HuH-7 (cell line): ENCODE measurements at regions not wholly inside any gene's neighbourhood (a gene's known extent, or its start where the extent isn't known, plus 50 kb on each side); places are given as distances from the start of the nearest gene placed in this dataset.

Experiments
- DNase-seq: peaks from one replicate; pipeline ENCODE4 v3.0.0; 2011; ENCODE audit warnings: low spot score

GRCh38 chr13:74966814-74967424, 515.0 kb downstream of the TBC1D4 start:
- no peak for DNase-seq

- no peak for DNase-seq
Observed at GRCh38 chr13:74966275-74966674, 515.7 kb downstream of the TBC1D4 start.

- no peak for DNase-seq
Observed at GRCh38 chr13:74945637-74946036, 536.3 kb downstream of the TBC1D4 start.

DNA sequence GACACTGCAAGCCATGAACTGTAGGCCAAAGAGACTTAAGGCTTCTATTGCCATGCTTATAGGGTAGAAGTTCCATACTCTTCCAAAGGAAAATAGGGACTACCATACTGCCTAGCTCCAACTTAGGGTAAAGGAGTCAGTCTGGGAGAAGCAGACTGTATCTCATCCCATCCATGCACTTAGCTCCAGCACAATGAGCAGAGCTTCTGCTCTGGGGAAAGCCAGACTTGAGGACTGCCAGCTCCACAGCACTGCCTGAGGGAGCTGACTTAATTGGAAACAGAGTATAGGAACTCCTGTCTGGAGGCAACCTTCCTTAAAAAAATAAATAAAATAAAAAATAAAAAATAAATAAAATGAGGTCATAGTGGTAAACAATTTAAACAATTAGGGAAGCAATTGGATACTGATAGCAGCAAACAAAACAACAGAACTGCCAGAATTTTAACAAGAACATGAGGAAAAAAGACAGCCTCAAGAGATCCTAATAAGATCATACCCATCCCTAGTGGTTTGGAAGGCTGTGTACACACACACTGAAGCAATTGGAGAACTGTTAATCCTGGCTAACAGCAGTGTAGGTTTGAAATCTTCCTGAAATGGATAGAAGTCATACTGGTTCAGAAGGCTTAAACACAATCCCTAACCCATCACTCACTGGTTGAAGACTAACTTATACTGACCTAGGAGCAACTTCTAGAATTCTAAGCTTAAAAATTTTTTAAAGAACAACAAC, 550.1 kb downstream of the TBC1D4 start:
- no peak for DNase-seq

GRCh38 chr13:74930402-74931165, 551.4 kb downstream of the TBC1D4 start:
- no peak for DNase-seq

DNA sequence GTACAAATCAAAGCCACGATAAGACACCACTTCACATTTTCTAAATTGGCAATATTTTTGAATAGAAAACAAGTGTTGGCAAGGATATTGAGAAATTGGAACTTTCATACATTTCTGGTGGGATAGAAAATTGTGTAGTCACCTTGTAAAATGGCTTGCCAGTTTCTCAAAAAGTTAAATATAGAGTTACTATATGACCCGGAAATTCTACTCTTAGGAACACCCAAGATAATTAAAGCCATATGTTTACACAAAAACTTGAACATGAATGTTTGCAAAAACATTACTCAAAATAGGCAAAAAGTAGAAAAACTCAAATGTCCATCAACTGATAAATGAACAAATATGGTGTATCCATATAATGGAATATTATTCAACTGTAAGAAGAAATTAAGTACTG, 552.5 kb downstream of the TBC1D4 start:
- no peak for DNase-seq

- no peak for DNase-seq
Observed at GRCh38 chr13:74927823-74928222, 554.1 kb downstream of the TBC1D4 start.

- DNase-seq: no peak
Observed at GRCh38 chr13:74922963-74923362, 559.0 kb downstream of the TBC1D4 start.

GRCh38 chr13:74921326-74921725, 560.6 kb downstream of the TBC1D4 start:
- no peak for DNase-seq

DNA sequence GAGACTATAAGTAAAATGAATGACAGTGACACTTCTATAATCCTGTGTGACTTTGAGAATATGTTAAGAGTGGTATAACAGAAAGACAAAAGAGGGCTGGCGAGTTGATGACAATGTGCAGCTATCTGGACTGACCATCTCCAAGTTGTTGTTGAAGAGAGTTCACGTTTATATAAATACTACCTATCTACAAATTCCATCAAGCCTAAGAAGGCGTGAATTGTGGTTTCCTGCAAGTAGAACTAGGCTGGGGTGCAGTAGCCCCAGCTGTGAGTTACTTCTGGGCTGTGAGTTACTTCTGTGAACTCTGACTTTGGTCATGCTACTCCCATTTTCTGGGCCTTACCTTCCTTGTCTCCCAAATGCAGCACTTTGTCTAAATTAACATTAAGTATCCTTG, 561.0 kb downstream of the TBC1D4 start:
- no peak for DNase-seq

DNA sequence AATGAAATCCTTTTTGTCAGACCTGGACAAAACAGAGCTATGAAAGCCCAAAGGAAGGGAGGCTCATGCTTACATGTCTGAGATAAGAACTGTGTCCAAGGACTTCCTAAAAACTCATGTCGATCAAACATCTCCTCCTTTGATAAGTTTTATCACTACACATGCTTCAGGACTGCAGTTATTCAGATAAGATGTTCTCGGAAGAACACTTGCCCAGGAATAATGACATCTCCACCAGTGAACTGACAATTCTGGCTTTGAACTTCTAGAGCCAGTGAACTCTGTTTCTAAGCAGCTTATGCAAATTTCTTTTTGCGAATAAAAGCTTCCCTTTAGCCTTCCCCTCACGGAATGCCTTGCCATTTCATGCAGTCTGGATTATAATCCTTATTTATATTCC, 561.6 kb downstream of the TBC1D4 start:
- no peak for DNase-seq

GRCh38 chr13:74919914-74920313, 562.1 kb downstream of the TBC1D4 start:
- no peak for DNase-seq

GRCh38 chr13:74912898-74913297, 569.1 kb downstream of the TBC1D4 start:
- no peak for DNase-seq

DNA sequence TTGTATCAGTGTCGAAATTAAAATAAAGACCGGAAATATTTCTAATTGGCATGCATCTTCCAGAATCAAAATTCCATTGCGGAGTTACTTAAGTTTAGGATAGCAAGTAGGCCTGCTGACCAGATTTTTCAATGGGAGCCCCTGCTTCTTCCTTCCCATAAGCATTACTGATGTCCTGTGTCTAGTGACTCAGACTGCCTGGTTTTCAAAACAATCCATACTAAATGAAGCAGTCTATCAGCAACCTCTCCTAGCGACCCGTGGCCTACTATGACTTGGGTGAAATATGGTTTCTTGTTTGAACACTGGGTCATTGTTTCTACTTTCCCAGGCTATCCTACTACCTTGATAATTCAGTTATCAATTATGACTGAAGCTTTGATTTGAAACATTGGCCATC, 571.6 kb downstream of the TBC1D4 start:
- no peak for DNase-seq

DNA sequence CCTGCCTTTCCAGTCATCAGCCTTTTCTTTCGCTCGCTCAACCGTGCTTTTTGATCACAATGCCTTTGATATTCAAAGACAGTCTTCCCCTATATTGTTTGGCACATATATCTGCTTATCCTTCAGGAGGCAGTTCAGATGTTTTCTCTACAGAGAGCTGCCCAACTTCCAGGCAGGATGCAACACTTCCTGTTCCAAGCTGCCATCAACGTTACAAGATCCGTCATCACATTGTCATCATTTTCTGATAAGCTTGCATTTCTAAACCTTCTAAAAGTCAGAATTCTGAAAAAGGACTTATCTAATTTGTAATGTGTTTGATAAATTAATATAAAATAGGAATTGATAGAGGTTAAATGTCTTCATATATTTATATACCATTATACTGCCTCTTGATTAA, 574.2 kb downstream of the TBC1D4 start:
- no peak for DNase-seq

- no peak for DNase-seq
Observed at GRCh38 chr13:74904556-74904955, 577.4 kb downstream of the TBC1D4 start.

DNA sequence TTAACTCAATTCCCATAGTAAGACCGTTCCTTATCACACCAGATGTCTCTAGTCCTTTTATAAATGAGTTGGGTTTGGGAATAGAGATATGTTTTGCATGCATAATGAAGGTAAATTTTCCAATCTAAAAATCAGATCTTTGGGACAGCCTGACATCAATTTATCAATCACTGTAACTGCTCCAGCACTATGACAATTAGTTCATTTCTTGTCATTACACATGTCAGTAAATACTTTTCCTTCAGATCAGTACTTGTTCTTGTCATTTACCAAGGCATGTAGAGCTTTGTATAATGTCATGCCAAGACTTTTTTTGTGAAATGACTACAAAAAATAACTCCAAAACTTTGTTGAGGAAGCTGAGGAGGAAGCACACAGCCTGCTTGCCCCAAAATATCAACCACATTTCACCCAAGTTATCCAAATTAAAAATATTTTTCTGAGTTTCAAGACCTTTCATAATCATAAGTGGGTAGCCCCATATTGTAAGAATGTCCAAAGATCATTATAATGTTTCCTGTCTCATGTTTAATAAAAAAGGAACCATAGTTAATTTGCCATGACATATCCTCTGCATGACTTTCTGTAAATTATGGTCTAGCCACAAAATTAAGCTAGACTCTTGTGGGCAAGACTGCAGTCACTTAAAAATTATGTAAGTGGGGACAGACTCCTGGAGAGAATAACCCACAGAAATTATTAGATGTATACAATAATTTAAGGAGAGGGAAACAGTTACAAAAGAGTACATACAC, 586.8 kb downstream of the TBC1D4 start:
- no peak for DNase-seq

DNA sequence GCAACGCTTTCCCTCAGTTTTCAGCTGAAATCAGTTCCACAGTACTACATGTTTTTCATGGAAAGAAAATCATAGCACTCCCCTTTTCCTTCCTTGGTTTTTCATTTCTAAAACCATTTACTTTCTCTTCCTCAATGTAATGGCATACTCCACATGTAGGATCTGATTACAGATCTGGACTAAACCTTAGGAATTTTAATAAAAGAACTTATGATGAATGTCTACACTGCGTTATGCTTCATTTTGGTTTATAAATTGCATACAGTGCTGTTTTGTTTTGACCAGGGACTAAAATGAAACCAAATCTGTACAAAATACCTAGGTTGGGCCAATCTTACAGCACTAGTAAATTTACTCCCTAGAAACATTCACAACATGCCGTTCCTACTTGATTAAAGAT, 589.9 kb downstream of the TBC1D4 start:
- no peak for DNase-seq

- DNase-seq: no peak
Observed at GRCh38 chr13:74891610-74892009, 590.4 kb downstream of the TBC1D4 start.

DNA sequence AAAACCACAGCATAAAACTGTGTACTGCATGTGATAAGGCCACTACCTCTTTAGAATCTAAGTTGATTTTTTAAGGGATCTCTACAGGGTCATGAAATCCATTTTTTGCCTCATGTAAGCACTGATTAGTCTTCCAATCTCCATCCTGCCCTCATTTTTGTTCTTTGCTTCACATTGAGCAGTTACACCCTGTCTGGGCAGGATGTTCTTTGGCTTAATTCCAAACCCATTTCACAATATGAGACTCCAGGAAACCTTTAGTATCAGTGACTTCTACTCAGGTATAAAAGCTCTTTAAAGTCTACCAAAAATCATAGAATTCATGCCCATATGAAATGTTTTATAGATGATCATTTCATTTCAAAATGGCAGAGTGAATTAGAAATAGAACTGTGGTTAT, 592.6 kb downstream of the TBC1D4 start:
- DNase-seq: no peak

DNA sequence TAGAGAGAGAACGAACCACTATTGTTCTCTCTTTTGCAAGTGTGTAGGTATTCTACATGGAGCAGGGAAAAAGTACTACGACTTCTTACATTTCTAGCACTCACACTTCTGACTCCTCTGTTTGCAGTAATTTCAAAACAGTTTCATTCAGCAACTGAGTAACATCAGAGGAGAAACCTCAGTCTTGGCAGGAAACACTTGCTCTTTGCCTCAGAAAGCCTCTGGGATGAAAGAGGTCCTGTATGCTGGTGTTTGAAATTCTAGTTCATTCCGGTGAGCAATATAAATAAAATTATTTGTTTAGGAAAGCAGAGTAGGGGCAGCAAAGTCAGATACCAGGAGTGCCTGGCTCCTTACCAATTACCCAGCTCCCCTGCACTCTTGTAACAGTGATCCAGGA, 595.5 kb downstream of the TBC1D4 start:
- no peak for DNase-seq

- DNase-seq: no peak
Observed at GRCh38 chr13:74883834-74884233, 598.1 kb downstream of the TBC1D4 start.
